Ovary (tissue), 3 donors: ENCODE measurements at regions not wholly inside any gene's neighbourhood (a gene's known extent, or its start where the extent isn't known, plus 50 kb on each side); places are given as distances from the start of the nearest gene placed in this dataset.

ENCODE experiments used
- CTCF ChIP-seq, 3 donors: fragments of 450-650 bp in 2 of 3; fragments of 200-600 bp in 1 of 3; IDR thresholded peaks; one replicate each; pipeline versions ENCODE4 v1.5.1 to v1.8.0; 2016 to 2022; ENCODE audit warnings: antibody characterized with exemption in 3 of 3, mild to moderate bottlenecking in 1 of 3
- POLR2A ChIP-seq: fragments of 450-650 bp; IDR thresholded peaks from one replicate; pipeline ENCODE4 v1.6.1; 2017; ENCODE audit warnings: antibody characterized with exemption, mild to moderate bottlenecking, moderate library complexity
- donor health status: DM: no; HTN: no; CAD: no.

DNA sequence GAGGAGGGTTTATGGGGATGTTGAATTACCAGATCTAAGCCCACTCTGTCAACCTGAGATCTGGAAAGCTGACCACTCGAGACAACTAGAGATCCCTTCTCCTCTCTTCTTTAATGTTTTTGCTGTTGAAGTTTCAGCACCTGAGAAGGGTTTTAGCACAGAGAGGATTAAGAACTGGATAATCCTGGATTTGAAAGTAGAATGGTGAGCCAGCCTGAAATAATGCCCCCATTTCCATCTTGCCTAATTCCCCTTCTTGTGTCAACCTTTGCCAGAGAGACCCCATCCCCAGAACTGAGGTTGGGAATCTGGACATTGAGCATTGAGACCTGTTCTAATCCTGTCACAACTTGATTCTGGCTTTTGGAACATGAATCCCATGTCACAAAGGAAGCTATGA, 87.8 kb upstream of the RFLNA start:
- no peak for TF ChIP-seq POLR2A
- TF ChIP-seq CTCF (IDR thresholded peaks at IDR 0.05): no peak
